ENCODE measurements at regions not wholly inside any gene's neighbourhood (a gene's known extent, or its start where the extent isn't known, plus 50 kb on each side); places are given as distances from the start of the nearest gene placed in this dataset.
A peak's percentile ranks its signal among the peaks of the same experiment; 100 is the strongest.
"Not testable (repeated sequence)": the region's sequence is repeated elsewhere in the genome, so short reads cannot be mapped to it uniquely, and the experiment has no call there.

GRCh38 chr2:138066139-138066806, 102.0 kb downstream of the HNMT start:
- no peak for DNase-seq (ENCODE audit: missing footprints)
- intact Hi-C loops (cut with DNase I) = no loop called here
- ATAC-seq = no peak

- ATAC-seq (no peak), DNase-seq (ENCODE audit: missing footprints) (no peak)
- intact Hi-C loops (cut with DNase I) = no loop called here
Measured at GRCh38 chr2:138066841-138067240, 102.6 kb downstream of the HNMT start.

GRCh38 chr2:138068669-138069068, 104.4 kb downstream of the HNMT start:
- intact Hi-C loops (cut with DNase I); DNase-seq (ENCODE audit: missing footprints); ATAC-seq: not testable (repeated sequence)

DNA sequence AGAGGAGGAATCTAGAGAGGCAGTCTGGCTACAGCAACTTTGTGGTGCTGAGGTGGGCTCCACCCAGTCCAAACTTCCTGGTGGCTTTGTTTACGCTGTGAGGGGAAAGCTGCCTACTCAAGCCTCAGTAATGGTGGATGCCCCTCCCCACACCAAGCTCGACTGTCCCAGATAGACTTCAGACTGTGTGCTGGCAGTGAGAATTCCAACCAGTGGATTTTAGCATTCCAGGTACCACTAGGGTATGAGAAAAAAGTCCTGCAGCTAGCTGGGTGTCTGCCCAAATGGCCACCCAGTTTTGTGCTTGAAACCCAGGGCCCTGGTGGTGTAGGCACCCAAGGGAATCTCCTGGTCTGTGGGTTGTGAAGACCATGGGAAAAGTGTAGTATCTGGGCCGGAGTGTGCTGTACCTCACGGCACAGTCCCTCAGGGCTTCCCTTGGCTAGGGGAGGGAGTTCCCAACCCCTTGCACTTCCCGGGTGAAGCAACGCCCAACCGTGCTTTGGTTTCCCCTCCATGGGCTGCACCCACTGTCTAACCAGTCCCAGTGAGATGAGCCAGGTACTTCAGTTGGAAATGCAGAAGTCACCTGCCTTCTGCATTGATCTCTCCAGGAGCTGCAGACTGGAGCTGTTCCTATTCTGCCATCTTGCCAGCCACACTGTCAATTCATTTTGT, 106.9 kb downstream of the HNMT start:
- intact Hi-C loops (cut with DNase I) = loop anchor here (10.0 kb wide), 1 partner anchor 106 kb away; the partner anchor contains the start of gene HNMT
- DNase-seq (ENCODE audit: missing footprints); ATAC-seq: not testable (repeated sequence)

GRCh38 chr2:138071720-138072719, 107.7 kb downstream of the HNMT start:
- ATAC-seq (no peak), DNase-seq (ENCODE audit: missing footprints) (no peak)
- intact Hi-C loops (cut with DNase I) = loop anchor here (10.0 kb wide), 1 partner anchor 107 kb away; the partner anchor contains the start of gene HNMT

GRCh38 chr2:138078153-138078552, 113.9 kb downstream of the HNMT start:
- DNase-seq (ENCODE audit: missing footprints) (no peak), ATAC-seq (no peak)
- intact Hi-C loops (cut with DNase I) = loop anchor here (10.0 kb wide), 1 partner anchor 113 kb away; the partner anchor contains the start of gene HNMT

GRCh38 chr2:138079976-138080375, 115.7 kb downstream of the HNMT start:
- intact Hi-C loops (cut with DNase I) = loop anchor here (10.0 kb wide), 1 partner anchor 115 kb away; the partner anchor contains the start of gene HNMT
- no peak for ATAC-seq

DNA sequence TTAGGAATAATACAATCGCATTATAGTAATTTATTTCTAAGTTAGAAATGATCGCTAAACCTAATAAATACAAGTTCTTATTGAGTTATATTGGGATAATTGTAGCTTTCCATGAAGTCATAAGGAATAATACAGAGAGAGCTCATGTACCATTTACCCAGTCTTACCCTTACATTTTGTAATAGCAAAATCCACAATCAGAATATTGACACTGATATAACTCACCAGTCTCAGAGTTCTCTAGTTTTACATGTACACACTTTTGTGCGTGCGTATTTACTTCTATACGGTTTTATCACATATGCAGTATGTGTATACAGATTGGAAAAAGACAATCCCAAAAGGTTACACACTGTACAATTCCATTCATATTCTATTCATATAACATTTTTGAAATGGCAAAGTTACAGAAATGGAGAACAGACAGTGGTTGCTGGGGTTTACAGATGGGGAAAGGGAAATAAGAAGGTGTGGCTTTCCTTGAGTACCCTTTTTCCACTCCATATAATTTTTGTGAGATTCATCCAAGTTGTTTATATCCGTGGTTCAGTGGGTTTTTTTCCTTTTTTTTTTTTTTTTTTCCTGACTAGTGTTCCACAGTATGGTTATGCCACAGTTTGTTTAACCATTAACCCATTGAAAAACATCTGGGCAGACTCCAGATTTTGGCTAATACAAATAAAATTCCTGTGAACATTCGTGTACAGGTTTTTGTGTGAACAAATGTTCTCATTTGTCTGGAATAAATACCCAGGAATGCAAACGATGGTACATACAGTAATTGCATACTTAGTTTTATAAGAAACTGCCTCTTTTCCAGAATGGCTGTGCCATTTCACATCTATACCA, 117.2 kb downstream of the HNMT start:
- intact Hi-C loops (cut with DNase I) = no loop called here

More at GRCh38 chr2:138079976-138080375, 115.7 kb downstream of the HNMT start:
- no peak for DNase-seq (ENCODE audit: missing footprints)

DNA sequence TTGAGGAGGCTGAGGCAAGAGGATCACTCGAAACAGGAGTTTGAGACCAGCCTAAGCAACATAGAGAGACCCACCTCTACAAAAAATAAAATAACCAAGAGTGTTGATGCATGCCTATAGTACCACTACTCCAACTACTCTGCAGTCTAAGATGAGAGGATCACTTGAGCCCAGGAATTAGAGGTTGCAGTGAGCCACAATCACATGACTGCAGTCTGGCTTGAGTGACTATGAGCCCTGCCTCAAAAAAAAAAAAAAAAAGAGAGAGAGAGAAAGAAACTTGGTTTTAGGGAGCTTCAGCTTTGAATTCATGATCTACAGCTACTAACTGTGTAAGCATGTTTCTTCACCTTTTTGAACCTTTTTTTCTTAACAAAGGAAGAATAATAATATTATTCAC, 119.9 kb downstream of the HNMT start:
- intact Hi-C loops (cut with DNase I) = no loop called here
- no peak for DNase-seq (ENCODE audit: missing footprints)
- no peak for ATAC-seq

More for the DNA sequence above, 117.2 kb downstream of the HNMT start:
- ATAC-seq = no peak
- no peak for DNase-seq (ENCODE audit: missing footprints)

DNA sequence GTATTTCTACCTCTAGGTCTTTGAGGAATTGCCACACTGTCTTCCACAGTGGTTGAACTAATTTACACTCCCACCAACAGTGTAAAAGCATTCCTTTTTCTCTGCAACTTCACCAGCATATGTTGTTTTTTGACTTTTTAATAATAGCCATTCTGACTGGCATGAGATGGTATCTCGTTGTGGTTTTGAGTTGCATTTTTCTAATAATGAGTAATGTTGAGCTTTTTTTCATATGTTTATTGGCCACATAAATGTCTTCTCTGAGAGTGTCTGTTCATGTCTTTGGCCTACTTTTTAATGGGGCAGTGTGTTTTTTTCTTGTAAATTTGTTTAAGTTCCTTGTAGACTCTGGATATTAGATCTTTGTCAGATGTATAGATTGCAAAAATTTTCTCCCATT, 121.2 kb downstream of the HNMT start:
- intact Hi-C loops (cut with DNase I); ATAC-seq; DNase-seq (ENCODE audit: missing footprints): not testable (repeated sequence)

DNA sequence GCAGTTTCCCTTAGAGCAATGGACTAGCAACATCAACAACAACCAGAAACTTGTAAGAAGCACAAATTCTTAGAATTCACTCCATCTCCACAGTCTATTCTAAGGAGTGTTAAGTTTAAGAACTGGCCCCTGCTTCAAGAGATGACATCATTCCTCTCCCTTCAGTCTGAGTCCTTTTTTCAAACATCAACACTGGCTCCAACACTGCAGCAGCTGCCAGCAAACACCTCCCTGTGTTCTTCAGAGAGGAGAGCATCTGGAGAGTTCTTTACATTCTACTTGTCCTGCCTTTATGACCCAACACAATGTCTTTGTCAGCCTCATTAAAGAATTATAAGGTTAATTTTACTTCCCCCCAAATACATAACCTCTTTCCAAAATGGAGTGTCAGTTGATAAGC, 122.3 kb downstream of the HNMT start:
- peak; percentile 84 for ATAC-seq
- no peak for DNase-seq (ENCODE audit: missing footprints)
- intact Hi-C loops (cut with DNase I) = no loop called here

DNA sequence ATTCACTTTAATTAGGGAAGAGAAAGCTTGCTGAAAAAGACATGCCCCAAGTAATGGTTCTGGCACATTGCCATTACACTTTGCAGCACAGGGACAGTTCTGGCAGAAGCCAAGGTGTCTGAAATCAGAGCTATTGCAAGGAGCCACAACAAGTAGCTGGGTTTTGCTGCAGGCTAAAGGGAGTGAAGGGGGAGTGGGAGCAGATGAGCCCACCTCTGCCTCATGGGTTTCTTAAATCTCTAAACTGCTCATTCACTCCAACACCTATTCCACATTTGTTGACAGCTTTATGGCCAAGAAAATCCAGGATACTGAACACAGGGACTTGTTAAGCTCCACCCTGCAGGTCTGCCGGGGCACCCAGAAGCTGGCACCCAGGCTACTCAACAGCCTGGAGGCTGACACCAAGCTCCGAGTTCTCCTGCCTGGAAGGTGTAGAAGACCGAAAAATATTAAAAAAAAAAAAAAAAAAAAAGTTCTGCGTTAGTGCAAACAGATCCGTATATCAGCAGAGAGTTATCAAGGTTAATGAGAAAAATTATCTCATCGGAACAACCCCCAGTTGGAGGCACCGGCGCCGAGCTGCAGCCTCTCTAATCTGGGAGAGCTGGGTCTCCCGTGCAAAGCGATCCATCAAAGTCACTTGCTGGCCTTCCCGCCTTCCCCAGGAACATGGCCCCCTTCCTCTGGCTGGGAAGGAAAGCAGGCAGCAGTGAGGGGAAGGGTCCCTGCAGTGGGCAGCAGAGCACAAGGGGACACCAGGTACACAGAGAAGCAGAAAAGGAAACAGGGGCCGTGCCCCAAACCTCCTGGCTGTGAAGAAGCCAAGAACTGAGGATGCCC, 123.7 kb downstream of the HNMT start:
- ATAC-seq (no peak), DNase-seq (ENCODE audit: missing footprints) (no peak)
- intact Hi-C loops (cut with DNase I) = no loop called here

- no peak for DNase-seq (ENCODE audit: missing footprints)
- no peak for ATAC-seq
- intact Hi-C loops (cut with DNase I) = loop anchor here (5.0 kb wide), 1 partner anchor 143 kb away; no protein-coding TSS in a partner anchor
Measured at GRCh38 chr2:138090330-138090729, 126.1 kb downstream of the HNMT start.

GRCh38 chr2:138093455-138093854, 129.2 kb downstream of the HNMT start:
- ATAC-seq = no peak
- intact Hi-C loops (cut with DNase I) = loop anchor here (5.0 kb wide), 1 partner anchor 146 kb away; no protein-coding TSS in a partner anchor
- DNase-seq (ENCODE audit: missing footprints) = no peak

DNA sequence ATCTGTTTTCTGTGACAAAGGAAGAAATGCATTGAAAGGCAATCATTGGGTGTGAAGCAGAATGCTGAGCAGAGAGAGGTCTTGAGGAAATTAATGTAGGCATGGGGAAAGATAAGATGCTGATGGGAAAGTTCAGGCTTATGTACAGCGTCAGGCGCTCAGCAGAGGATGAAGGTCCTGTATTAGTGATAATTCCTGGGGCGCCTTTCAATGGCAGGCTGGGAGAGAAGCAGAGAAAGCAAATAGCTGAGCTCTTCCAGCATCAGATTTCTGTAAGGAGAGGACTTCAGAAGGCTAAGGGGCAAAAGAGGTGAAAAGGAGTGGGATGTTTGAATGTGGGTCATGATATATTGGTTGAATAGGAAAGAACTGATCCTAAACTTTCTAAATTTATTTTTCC, 129.8 kb downstream of the HNMT start:
- intact Hi-C loops (cut with DNase I) = loop anchor here (5.0 kb wide), 1 partner anchor 147 kb away; no protein-coding TSS in a partner anchor
- ATAC-seq = no peak
- DNase-seq (ENCODE audit: missing footprints) = no peak

- intact Hi-C loops (cut with DNase I) = no loop called here
Measured at GRCh38 chr2:138095336-138095735, 131.1 kb downstream of the HNMT start.

DNA sequence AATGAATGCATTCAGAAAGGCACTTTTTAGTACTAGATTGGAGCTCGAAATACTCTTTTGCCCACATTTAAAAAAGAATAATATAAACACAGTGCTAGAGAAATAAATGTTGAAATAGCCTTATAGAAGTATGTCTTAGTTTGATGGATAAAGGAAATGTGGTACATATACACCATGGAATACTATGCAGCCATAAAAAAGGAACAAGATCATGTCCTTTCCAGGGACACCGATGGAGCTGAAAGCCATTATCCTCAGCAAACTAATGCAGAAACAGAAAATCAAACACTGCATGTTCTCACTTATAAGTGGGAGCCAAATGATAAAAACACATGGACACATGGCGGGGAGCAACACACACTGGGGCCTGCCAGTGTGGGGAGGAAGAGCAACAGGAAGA, 135.0 kb downstream of the HNMT start:
- intact Hi-C loops (cut with DNase I); DNase-seq (ENCODE audit: missing footprints); ATAC-seq: not testable (repeated sequence)

More at GRCh38 chr2:138095336-138095735, 131.1 kb downstream of the HNMT start:
- DNase-seq (ENCODE audit: missing footprints) = no peak
- no peak for ATAC-seq
